ENCODE measurements at regions not wholly inside any gene's neighbourhood (a gene's known extent, or its start where the extent isn't known, plus 50 kb on each side); places are given as distances from the start of the nearest gene placed in this dataset.

- Histone ChIP-seq H3K4me3 (ENCODE audit: low read length) (no peak overlapping the region), H3K4me1 (ENCODE audit: insufficient read depth, low read length) (peaks cover 5% of the 10 kb centered on the region), H3K9me3 (ENCODE audit: low read length) (no peaks in the 10 kb centered on the region), H3K36me3 (ENCODE audit: insufficient read depth, low read length) (no peaks in the 10 kb centered on the region), H2AFZ (ENCODE audit: low read depth, low read length) (no peak overlapping the region), H3K27me3 (ENCODE audit: insufficient read depth, low read length) (no peaks in the 10 kb centered on the region)
Measured at GRCh38 chr5:74418709-74419108, 221.8 kb downstream of the ENC1 start.

- no peak overlapping the region for H2AFZ ChIP-seq (ENCODE audit: low read depth, low read length)
- H3K9me3 ChIP-seq (ENCODE audit: low read length), result no peaks in the 10 kb centered on the region
- H3K4me1 ChIP-seq (ENCODE audit: insufficient read depth, low read length), result peaks cover 8% of the 10 kb centered on the region
- no peaks in the 10 kb centered on the region for H3K36me3 ChIP-seq (ENCODE audit: insufficient read depth, low read length)
- H3K4me3 ChIP-seq (ENCODE audit: low read length), result no peak overlapping the region
- H3K27me3 ChIP-seq (ENCODE audit: insufficient read depth, low read length), result no peaks in the 10 kb centered on the region
Measured at GRCh38 chr5:74418261-74418660, 222.3 kb downstream of the ENC1 start.

- Histone ChIP-seq H3K36me3 (ENCODE audit: insufficient read depth, low read length) (no peaks in the 10 kb centered on the region), H3K9me3 (ENCODE audit: low read length) (no peaks in the 10 kb centered on the region), H2AFZ (ENCODE audit: low read depth, low read length) (peak overlapping the region; percentile 49), H3K4me1 (ENCODE audit: insufficient read depth, low read length) (peaks cover 32% of the 10 kb centered on the region), H3K27me3 (ENCODE audit: insufficient read depth, low read length) (no peaks in the 10 kb centered on the region), H3K4me3 (ENCODE audit: low read length) (no peak overlapping the region)
Measured at GRCh38 chr5:74415695-74416102, 224.8 kb downstream of the ENC1 start.

- H3K4me1 ChIP-seq (ENCODE audit: insufficient read depth, low read length), result peaks cover 32% of the 10 kb centered on the region
- H3K27me3 ChIP-seq (ENCODE audit: insufficient read depth, low read length), result no peaks in the 10 kb centered on the region
- H3K36me3 ChIP-seq (ENCODE audit: insufficient read depth, low read length), result no peaks in the 10 kb centered on the region
- H3K4me3 ChIP-seq (ENCODE audit: low read length), result no peak overlapping the region
- H2AFZ ChIP-seq (ENCODE audit: low read depth, low read length), result no peak overlapping the region
- no peaks in the 10 kb centered on the region for H3K9me3 ChIP-seq (ENCODE audit: low read length)
Measured at GRCh38 chr5:74414228-74414627, 226.3 kb downstream of the ENC1 start.

GRCh38 chr5:74413403-74414048 is 227.0 kb downstream of the ENC1 start:
- Histone ChIP-seq H3K36me3 (ENCODE audit: insufficient read depth, low read length) (no peaks in the 10 kb centered on the region), H2AFZ (ENCODE audit: low read depth, low read length) (no peak overlapping the region), H3K9me3 (ENCODE audit: low read length) (no peaks in the 10 kb centered on the region), H3K4me1 (ENCODE audit: insufficient read depth, low read length) (peaks cover 32% of the 10 kb centered on the region), H3K27me3 (ENCODE audit: insufficient read depth, low read length) (no peaks in the 10 kb centered on the region), H3K4me3 (ENCODE audit: low read length) (no peak overlapping the region)

- no peak overlapping the region for H3K4me3 ChIP-seq (ENCODE audit: low read length)
- H3K4me1 ChIP-seq (ENCODE audit: insufficient read depth, low read length), result peaks cover 32% of the 10 kb centered on the region
- no peaks in the 10 kb centered on the region for H3K9me3 ChIP-seq (ENCODE audit: low read length)
- no peak overlapping the region for H2AFZ ChIP-seq (ENCODE audit: low read depth, low read length)
- H3K27me3 ChIP-seq (ENCODE audit: insufficient read depth, low read length), result no peaks in the 10 kb centered on the region
- H3K36me3 ChIP-seq (ENCODE audit: insufficient read depth, low read length), result no peaks in the 10 kb centered on the region
Measured at GRCh38 chr5:74412066-74412465, 228.5 kb downstream of the ENC1 start.

- no peak overlapping the region for H2AFZ ChIP-seq (ENCODE audit: low read depth, low read length)
- H3K9me3 ChIP-seq (ENCODE audit: low read length), result no peaks in the 10 kb centered on the region
- no peak overlapping the region for H3K4me3 ChIP-seq (ENCODE audit: low read length)
- H3K36me3 ChIP-seq (ENCODE audit: insufficient read depth, low read length), result no peaks in the 10 kb centered on the region
- no peaks in the 10 kb centered on the region for H3K27me3 ChIP-seq (ENCODE audit: insufficient read depth, low read length)
- peaks cover 28% of the 10 kb centered on the region for H3K4me1 ChIP-seq (ENCODE audit: insufficient read depth, low read length)
Measured at GRCh38 chr5:74409712-74410111, 230.8 kb downstream of the ENC1 start.

GRCh38 chr5:74409166-74409706 is 231.3 kb downstream of the ENC1 start:
- Histone ChIP-seq H3K4me3 (ENCODE audit: low read length) (no peak overlapping the region), H3K27me3 (ENCODE audit: insufficient read depth, low read length) (no peaks in the 10 kb centered on the region), H3K9me3 (ENCODE audit: low read length) (no peaks in the 10 kb centered on the region), H2AFZ (ENCODE audit: low read depth, low read length) (no peak overlapping the region), H3K4me1 (ENCODE audit: insufficient read depth, low read length) (peaks cover 28% of the 10 kb centered on the region), H3K36me3 (ENCODE audit: insufficient read depth, low read length) (no peaks in the 10 kb centered on the region)

GRCh38 chr5:74408150-74409043 is 232.1 kb downstream of the ENC1 start:
- Histone ChIP-seq H3K9me3 (ENCODE audit: low read length) (no peaks in the 10 kb centered on the region), H3K36me3 (ENCODE audit: insufficient read depth, low read length) (no peaks in the 10 kb centered on the region), H3K27me3 (ENCODE audit: insufficient read depth, low read length) (no peaks in the 10 kb centered on the region), H3K4me1 (ENCODE audit: insufficient read depth, low read length) (peaks cover 30% of the 10 kb centered on the region), H2AFZ (ENCODE audit: low read depth, low read length) (no peak overlapping the region), H3K4me3 (ENCODE audit: low read length) (no peak overlapping the region)

- Histone ChIP-seq H3K4me3 (ENCODE audit: low read length) (no peak overlapping the region), H3K36me3 (ENCODE audit: insufficient read depth, low read length) (no peaks in the 10 kb centered on the region), H2AFZ (ENCODE audit: low read depth, low read length) (no peak overlapping the region), H3K27me3 (ENCODE audit: insufficient read depth, low read length) (no peaks in the 10 kb centered on the region), H3K9me3 (ENCODE audit: low read length) (no peaks in the 10 kb centered on the region), H3K4me1 (ENCODE audit: insufficient read depth, low read length) (peaks cover 30% of the 10 kb centered on the region)
Measured at GRCh38 chr5:74407701-74408100, 232.8 kb downstream of the ENC1 start.

GRCh38 chr5:74406844-74407243 is 233.7 kb downstream of the ENC1 start:
- H3K4me1 ChIP-seq (ENCODE audit: insufficient read depth, low read length), result peaks cover 29% of the 10 kb centered on the region
- no peaks in the 10 kb centered on the region for H3K27me3 ChIP-seq (ENCODE audit: insufficient read depth, low read length)
- no peaks in the 10 kb centered on the region for H3K9me3 ChIP-seq (ENCODE audit: low read length)
- H3K36me3 ChIP-seq (ENCODE audit: insufficient read depth, low read length), result no peaks in the 10 kb centered on the region
- H2AFZ ChIP-seq (ENCODE audit: low read depth, low read length), result no peak overlapping the region
- H3K4me3 ChIP-seq (ENCODE audit: low read length), result no peak overlapping the region

GRCh38 chr5:74405593-74405992 is 234.9 kb downstream of the ENC1 start:
- Histone ChIP-seq H3K9me3 (ENCODE audit: low read length) (no peaks in the 10 kb centered on the region), H2AFZ (ENCODE audit: low read depth, low read length) (no peak overlapping the region), H3K36me3 (ENCODE audit: insufficient read depth, low read length) (no peaks in the 10 kb centered on the region), H3K4me1 (ENCODE audit: insufficient read depth, low read length) (peaks cover 25% of the 10 kb centered on the region), H3K27me3 (ENCODE audit: insufficient read depth, low read length) (no peaks in the 10 kb centered on the region), H3K4me3 (ENCODE audit: low read length) (no peak overlapping the region)

All from neuron (in vitro differentiated cells).